Tibial nerve (tissue), 4 donors: ENCODE measurements at regions not wholly inside any gene's neighbourhood (a gene's known extent, or its start where the extent isn't known, plus 50 kb on each side); places are given as distances from the start of the nearest gene placed in this dataset.

ENCODE experiments used
- CTCF ChIP-seq, 5 experiments: fragments of 200-600 bp in 3 of 5; fragments of 450-650 bp in 2 of 5; sonication (generic) in 3 of 5; IDR thresholded peaks; one replicate each; pipeline ENCODE4 v1.5.1; 2016 to 2019; ENCODE audit warnings: antibody characterized with exemption in 5 of 5, mild to moderate bottlenecking in 3 of 5, moderate library complexity in 2 of 5
- EP300 ChIP-seq, 2 donors: sonication (generic); formaldehyde crosslinking; IDR thresholded peaks; one replicate each; pipeline ENCODE4 v1.6.1; 2017; ENCODE audit warnings: antibody characterized with exemption in 2 of 2, mild to moderate bottlenecking in 1 of 2
- POLR2A ChIP-seq, 2 donors: fragments of 450-650 bp; IDR thresholded peaks; one replicate each; pipeline ENCODE4 v1.6.1; 2017; ENCODE audit warnings: antibody characterized with exemption in 2 of 2, mild to moderate bottlenecking in 2 of 2, moderate library complexity in 2 of 2

- TF ChIP-seq CTCF (IDR thresholded peaks at IDR 0.05) = no peak
- no peak for TF ChIP-seq POLR2A (IDR thresholded peaks at IDR 0.05)
- TF ChIP-seq EP300 (IDR thresholded peaks at IDR 0.05) = no peak
Observed at GRCh38 chr12:91851741-91852477, 293.7 kb downstream of the BTG1 start.
